ENCODE measurements at regions not wholly inside any gene's neighbourhood (a gene's known extent, or its start where the extent isn't known, plus 50 kb on each side); places are given as distances from the start of the nearest gene placed in this dataset.

DNA sequence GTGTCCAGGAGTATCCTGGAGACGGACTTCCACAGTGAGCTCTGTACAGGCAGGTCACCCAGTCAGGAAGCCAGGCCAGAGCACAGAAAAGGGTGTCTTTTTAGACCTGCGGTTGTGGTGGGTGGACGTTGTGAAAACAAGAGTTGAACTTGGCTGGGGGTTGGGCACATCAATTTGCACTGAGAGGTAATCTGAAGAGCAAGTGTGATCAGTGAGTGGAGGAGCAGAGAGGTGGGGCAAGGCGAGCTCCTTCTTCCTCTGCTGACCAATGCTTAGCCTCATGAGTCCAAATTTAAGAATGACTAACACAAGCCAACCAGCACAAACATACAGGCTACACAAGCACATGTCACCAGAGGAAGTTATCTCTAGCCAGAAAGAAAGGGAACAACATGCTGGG is 310.8 kb downstream of the TCERG1L start:
- Mint-ChIP-seq H3K27ac (ENCODE audit: unreplicated experiment) (no peak overlapping the region), H3K9me3 (ENCODE audit: low read depth, unreplicated experiment) (peaks cover 5% of the 10 kb centered on the region), H3K4me3 (ENCODE audit: low read depth, unreplicated experiment) (no peak overlapping the region), H3K4me1 (ENCODE audit: low read depth, unreplicated experiment) (no peaks in the 10 kb centered on the region), H3K36me3 (ENCODE audit: insufficient read depth, unreplicated experiment) (no peaks in the 10 kb centered on the region), H3K27me3 (ENCODE audit: unreplicated experiment) (no peaks in the 10 kb centered on the region)
- no TSS peak for BruUV-seq (replicated peaks)
- TF ChIP-seq, protein P1, sequence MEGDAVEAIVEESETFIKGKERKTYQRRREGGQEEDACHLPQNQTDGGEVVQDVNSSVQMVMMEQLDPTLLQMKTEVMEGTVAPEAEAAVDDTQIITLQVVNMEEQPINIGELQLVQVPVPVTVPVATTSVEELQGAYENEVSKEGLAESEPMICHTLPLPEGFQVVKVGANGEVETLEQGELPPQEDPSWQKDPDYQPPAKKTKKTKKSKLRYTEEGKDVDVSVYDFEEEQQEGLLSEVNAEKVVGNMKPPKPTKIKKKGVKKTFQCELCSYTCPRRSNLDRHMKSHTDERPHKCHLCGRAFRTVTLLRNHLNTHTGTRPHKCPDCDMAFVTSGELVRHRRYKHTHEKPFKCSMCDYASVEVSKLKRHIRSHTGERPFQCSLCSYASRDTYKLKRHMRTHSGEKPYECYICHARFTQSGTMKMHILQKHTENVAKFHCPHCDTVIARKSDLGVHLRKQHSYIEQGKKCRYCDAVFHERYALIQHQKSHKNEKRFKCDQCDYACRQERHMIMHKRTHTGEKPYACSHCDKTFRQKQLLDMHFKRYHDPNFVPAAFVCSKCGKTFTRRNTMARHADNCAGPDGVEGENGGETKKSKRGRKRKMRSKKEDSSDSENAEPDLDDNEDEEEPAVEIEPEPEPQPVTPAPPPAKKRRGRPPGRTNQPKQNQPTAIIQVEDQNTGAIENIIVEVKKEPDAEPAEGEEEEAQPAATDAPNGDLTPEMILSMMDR (IDR thresholded peaks at IDR 0.05; ENCODE audit: unreplicated experiment): no peak
- no peak for DNase-seq
- intact Hi-C loops (cut with micrococcal nuclease; ENCODE audit: unreplicated experiment): no loop called here
- CTCF ChIA-PET: no interaction called here

DNA sequence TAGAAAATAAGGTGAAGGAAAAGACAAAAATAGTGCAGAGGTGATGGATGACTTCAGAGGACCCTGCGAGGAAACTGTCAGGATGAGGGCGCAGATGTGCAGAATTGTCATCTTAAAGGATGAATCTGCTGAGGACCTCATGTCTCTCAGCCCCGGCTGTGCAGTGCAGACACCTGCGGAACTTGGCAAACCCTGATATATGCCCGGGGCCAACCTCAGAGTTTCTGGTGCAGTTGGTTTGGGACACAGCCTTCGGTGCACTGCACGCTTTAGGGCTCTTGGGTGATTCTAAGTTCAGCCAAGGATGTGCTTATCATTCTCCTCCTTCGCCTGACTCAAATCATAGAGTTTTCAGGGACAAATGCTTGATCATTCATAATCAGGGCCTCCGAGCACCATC is 310.1 kb downstream of the TCERG1L start:
- H3K9me3 Mint-ChIP-seq (ENCODE audit: low read depth, unreplicated experiment): peaks cover 2% of the 10 kb centered on the region
- TF ChIP-seq, protein P1 (IDR thresholded peaks at IDR 0.05; ENCODE audit: unreplicated experiment): no peak
- H3K4me3 Mint-ChIP-seq (ENCODE audit: low read depth, unreplicated experiment): no peak overlapping the region
- no peaks in the 10 kb centered on the region for H3K27me3 Mint-ChIP-seq (ENCODE audit: unreplicated experiment)
- intact Hi-C loops (cut with micrococcal nuclease; ENCODE audit: unreplicated experiment): no loop called here
- H3K4me1 Mint-ChIP-seq (ENCODE audit: low read depth, unreplicated experiment): no peaks in the 10 kb centered on the region
- CTCF ChIA-PET: no interaction called here
- no peaks in the 10 kb centered on the region for H3K36me3 Mint-ChIP-seq (ENCODE audit: insufficient read depth, unreplicated experiment)
- H3K27ac Mint-ChIP-seq (ENCODE audit: unreplicated experiment): no peak overlapping the region
- no TSS peak for BruUV-seq (replicated peaks)
- DNase-seq: no peak

DNA sequence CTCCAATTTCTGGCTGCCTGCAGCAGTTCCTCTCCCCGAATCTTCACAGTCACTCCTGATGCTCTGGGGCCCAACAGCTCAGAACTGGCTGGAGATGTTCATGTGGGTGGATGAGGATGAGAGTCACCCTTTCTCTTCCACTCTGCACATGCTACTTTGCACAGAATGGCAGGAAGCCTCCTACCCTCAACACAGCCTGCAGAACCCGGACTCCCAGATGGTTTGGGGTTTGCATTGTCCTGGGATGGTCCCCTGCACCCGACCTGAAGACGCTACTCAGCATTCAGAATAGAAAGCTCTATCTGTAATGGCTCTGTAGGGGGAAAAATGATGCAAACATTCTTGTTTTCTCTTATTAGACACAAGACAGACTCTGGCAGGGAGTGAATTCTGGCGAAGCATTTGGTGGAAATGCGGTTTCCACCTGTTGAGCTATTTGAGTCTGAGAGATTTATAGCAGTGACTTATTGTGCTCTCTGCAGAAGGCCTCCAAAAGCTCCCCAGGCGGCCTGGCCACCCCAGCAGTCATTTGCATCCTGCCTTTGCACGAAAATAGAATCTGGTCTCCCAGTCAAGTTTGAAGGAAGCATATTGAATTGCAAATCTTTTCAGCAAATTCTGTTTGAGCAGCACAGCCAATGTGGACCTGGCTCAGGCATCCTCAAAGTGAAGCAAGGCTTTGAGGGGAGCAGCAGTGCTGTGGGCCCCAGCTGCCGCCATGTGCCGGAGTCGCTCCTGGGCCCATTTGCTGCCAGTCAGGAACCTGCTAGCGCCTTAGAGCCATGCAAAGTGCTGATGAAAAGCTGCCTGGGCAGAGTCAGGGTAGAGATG is 309.3 kb downstream of the TCERG1L start:
- no peak overlapping the region for H3K4me3 Mint-ChIP-seq (ENCODE audit: low read depth, unreplicated experiment)
- no peaks in the 10 kb centered on the region for H3K27me3 Mint-ChIP-seq (ENCODE audit: unreplicated experiment)
- no peaks in the 10 kb centered on the region for H3K4me1 Mint-ChIP-seq (ENCODE audit: low read depth, unreplicated experiment)
- intact Hi-C loops (cut with micrococcal nuclease; ENCODE audit: unreplicated experiment): no loop called here
- no peak for DNase-seq
- peaks cover 2% of the 10 kb centered on the region for H3K9me3 Mint-ChIP-seq (ENCODE audit: low read depth, unreplicated experiment)
- no peaks in the 10 kb centered on the region for H3K36me3 Mint-ChIP-seq (ENCODE audit: insufficient read depth, unreplicated experiment)
- H3K27ac Mint-ChIP-seq (ENCODE audit: unreplicated experiment): no peak overlapping the region
- CTCF ChIA-PET: no interaction called here
- TF ChIP-seq, protein P1 (IDR thresholded peaks at IDR 0.05; ENCODE audit: unreplicated experiment): no peak
- BruUV-seq (replicated peaks): no TSS peak

DNA sequence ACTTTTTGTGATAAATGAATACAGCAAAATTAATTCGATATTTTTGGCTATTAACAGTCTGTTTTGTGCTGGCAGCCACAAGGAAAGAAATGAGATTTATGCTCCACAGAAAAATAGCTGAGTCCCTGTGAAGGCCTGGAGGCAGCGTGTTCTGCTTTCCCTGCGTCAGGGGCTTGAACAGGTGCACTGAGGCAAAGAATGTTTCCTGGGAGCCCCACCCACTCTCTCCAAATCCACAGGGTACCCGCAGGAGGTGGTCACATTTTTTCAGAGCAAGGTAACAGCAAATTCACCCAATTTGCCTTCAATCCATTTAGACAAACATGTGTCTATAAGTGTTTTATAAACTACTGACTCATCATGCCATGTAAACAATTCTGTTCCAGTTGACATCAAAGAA is 308.1 kb downstream of the TCERG1L start:
- no TSS peak for BruUV-seq (replicated peaks)
- Mint-ChIP-seq H3K27ac (ENCODE audit: unreplicated experiment) (no peak overlapping the region), H3K36me3 (ENCODE audit: insufficient read depth, unreplicated experiment) (no peaks in the 10 kb centered on the region), H3K4me1 (ENCODE audit: low read depth, unreplicated experiment) (no peaks in the 10 kb centered on the region), H3K9me3 (ENCODE audit: low read depth, unreplicated experiment) (peaks cover 4% of the 10 kb centered on the region), H3K4me3 (ENCODE audit: low read depth, unreplicated experiment) (no peak overlapping the region), H3K27me3 (ENCODE audit: unreplicated experiment) (no peaks in the 10 kb centered on the region)
- intact Hi-C loops (cut with micrococcal nuclease; ENCODE audit: unreplicated experiment): no loop called here
- CTCF ChIA-PET: interaction anchor here (0.5 kb wide), 1 partner anchor 205 kb away, joined by 3 read pairs; no protein-coding TSS in a partner anchor
- TF ChIP-seq, protein P1 (IDR thresholded peaks at IDR 0.05; ENCODE audit: unreplicated experiment): no peak
- no peak for DNase-seq
